GM19328 (cell line): ENCODE measurements at regions not wholly inside any gene's neighbourhood (a gene's known extent, or its start where the extent isn't known, plus 50 kb on each side); places are given as distances from the start of the nearest gene placed in this dataset.

Experiments used
- ATAC-seq: cut with Tn5 transposase; IDR thresholded peaks from one replicate; pipeline ENCODE4 v1.9.1; 2021; ENCODE audit warnings: mild to moderate bottlenecking, moderate library complexity; ENCODE audit not compliant: unreplicated experiment

- no peak for ATAC-seq
These were observed 53.4 kb downstream of the FOXB1 start for GRCh38 chr15:60057554-60057953.

- no peak for ATAC-seq
These were observed 55.1 kb downstream of the FOXB1 start for GRCh38 chr15:60059186-60059585.

- ATAC-seq = no peak
These were observed 57.6 kb downstream of the FOXB1 start for GRCh38 chr15:60061758-60062157.

- no peak for ATAC-seq
These were observed 58.7 kb downstream of the FOXB1 start for GRCh38 chr15:60062826-60063225.

GRCh38 chr15:60065951-60066350, 61.8 kb downstream of the FOXB1 start:
- ATAC-seq = no peak

GRCh38 chr15:60070838-60071493, 66.9 kb downstream of the FOXB1 start:
- ATAC-seq = no peak

- no peak for ATAC-seq
These were observed 68.8 kb downstream of the FOXB1 start for GRCh38 chr15:60072826-60073465.

GRCh38 chr15:60073466-60073840, 69.3 kb downstream of the FOXB1 start:
- ATAC-seq = no peak

- no peak for ATAC-seq
These were observed 70.2 kb downstream of the FOXB1 start for GRCh38 chr15:60074181-60074885.

GRCh38 chr15:60076045-60076444, 71.9 kb downstream of the FOXB1 start:
- no peak for ATAC-seq

- ATAC-seq = no peak
These were observed 72.6 kb downstream of the FOXB1 start for GRCh38 chr15:60076582-60077276.

GRCh38 chr15:60077581-60078359, 73.7 kb downstream of the FOXB1 start:
- no peak for ATAC-seq

- ATAC-seq = no peak
These were observed 75.1 kb downstream of the FOXB1 start for GRCh38 chr15:60079210-60079609.

- ATAC-seq = no peak
These were observed 77.9 kb downstream of the FOXB1 start for GRCh38 chr15:60081976-60082375.

- ATAC-seq = no peak
These were observed 79.2 kb downstream of the FOXB1 start for GRCh38 chr15:60083318-60083717.

GRCh38 chr15:60086681-60087429, 82.7 kb downstream of the FOXB1 start:
- no peak for ATAC-seq

GRCh38 chr15:60087561-60087960, 83.5 kb downstream of the FOXB1 start:
- ATAC-seq = no peak

GRCh38 chr15:60090747-60091146, 86.6 kb downstream of the FOXB1 start:
- ATAC-seq = no peak

GRCh38 chr15:60091157-60091556, 87.0 kb downstream of the FOXB1 start:
- ATAC-seq = no peak

GRCh38 chr15:60091911-60092310, 87.8 kb downstream of the FOXB1 start:
- no peak for ATAC-seq
